ENCODE measurements at regions not wholly inside any gene's neighbourhood (a gene's known extent, or its start where the extent isn't known, plus 50 kb on each side); places are given as distances from the start of the nearest gene placed in this dataset.

GRCh38 chr2:212926940-212927339 is 224.5 kb downstream of the IKZF2 start:
- no peak for TF ChIP-seq JUND (IDR thresholded peaks at IDR 0.05; ENCODE audit: low read depth)
- no peak for DNase-seq (ENCODE audit: low read depth in 1 of 2, low spot score in 1 of 2)
- in situ Hi-C loops (cut with HindIII; ENCODE audit: low pct_unique_long_range_greater_than_20kb, low sequenced_read_pairs): no loop called here

- no peak for TF ChIP-seq JUND (IDR thresholded peaks at IDR 0.05; ENCODE audit: low read depth)
- in situ Hi-C loops (cut with HindIII; ENCODE audit: low pct_unique_long_range_greater_than_20kb, low sequenced_read_pairs): no loop called here
- no peak for DNase-seq (ENCODE audit: low read depth in 1 of 2, low spot score in 1 of 2)
Observed at GRCh38 chr2:212923393-212923792, 228.0 kb downstream of the IKZF2 start.

- in situ Hi-C loops (cut with HindIII; ENCODE audit: low pct_unique_long_range_greater_than_20kb, low sequenced_read_pairs): no loop called here
- no peak for DNase-seq (ENCODE audit: low read depth in 1 of 2, low spot score in 1 of 2)
Observed at GRCh38 chr2:212922701-212923100, 228.7 kb downstream of the IKZF2 start.

GRCh38 chr2:212921711-212922110 is 229.7 kb downstream of the IKZF2 start:
- no peak for TF ChIP-seq JUND (IDR thresholded peaks at IDR 0.05; ENCODE audit: low read depth)
- DNase-seq (ENCODE audit: low read depth in 1 of 2, low spot score in 1 of 2): no peak
- in situ Hi-C loops (cut with HindIII; ENCODE audit: low pct_unique_long_range_greater_than_20kb, low sequenced_read_pairs): no loop called here

More at GRCh38 chr2:212922701-212923100, 228.7 kb downstream of the IKZF2 start:
- TF ChIP-seq JUND (IDR thresholded peaks at IDR 0.05; ENCODE audit: low read depth): no peak

- DNase-seq (ENCODE audit: low read depth in 1 of 2, low spot score in 1 of 2): no peak
- in situ Hi-C loops (cut with HindIII; ENCODE audit: low pct_unique_long_range_greater_than_20kb, low sequenced_read_pairs): no loop called here
- no peak for TF ChIP-seq JUND (IDR thresholded peaks at IDR 0.05; ENCODE audit: low read depth)
Observed at GRCh38 chr2:212921061-212921460, 230.4 kb downstream of the IKZF2 start.

- TF ChIP-seq JUND (IDR thresholded peaks at IDR 0.05; ENCODE audit: low read depth): no peak
- peak in 1 of 2 experiments; percentile 66 for DNase-seq (ENCODE audit: low read depth in 1 of 2, low spot score in 1 of 2)
- in situ Hi-C loops (cut with HindIII; ENCODE audit: low pct_unique_long_range_greater_than_20kb, low sequenced_read_pairs): no loop called here
Observed at GRCh38 chr2:212919238-212919637, 232.2 kb downstream of the IKZF2 start.

- in situ Hi-C loops (cut with HindIII; ENCODE audit: low pct_unique_long_range_greater_than_20kb, low sequenced_read_pairs): no loop called here
- TF ChIP-seq JUND (IDR thresholded peaks at IDR 0.05; ENCODE audit: low read depth): no peak
- DNase-seq (ENCODE audit: low read depth in 1 of 2, low spot score in 1 of 2): no peak
Observed at GRCh38 chr2:212918336-212918735, 233.1 kb downstream of the IKZF2 start.

- no peak for TF ChIP-seq JUND (IDR thresholded peaks at IDR 0.05; ENCODE audit: low read depth)
- in situ Hi-C loops (cut with HindIII; ENCODE audit: low pct_unique_long_range_greater_than_20kb, low sequenced_read_pairs): no loop called here
- DNase-seq (ENCODE audit: low read depth in 1 of 2, low spot score in 1 of 2): no peak
Observed at GRCh38 chr2:212915121-212915782, 236.2 kb downstream of the IKZF2 start.

- in situ Hi-C loops (cut with HindIII; ENCODE audit: low pct_unique_long_range_greater_than_20kb, low sequenced_read_pairs): no loop called here
- TF ChIP-seq JUND (IDR thresholded peaks at IDR 0.05; ENCODE audit: low read depth): no peak
- no peak for DNase-seq (ENCODE audit: low read depth in 1 of 2, low spot score in 1 of 2)
Observed at GRCh38 chr2:212914392-212914791, 237.0 kb downstream of the IKZF2 start.

- in situ Hi-C loops (cut with HindIII; ENCODE audit: low pct_unique_long_range_greater_than_20kb, low sequenced_read_pairs): no loop called here
- DNase-seq (ENCODE audit: low read depth in 1 of 2, low spot score in 1 of 2): no peak
- TF ChIP-seq JUND (IDR thresholded peaks at IDR 0.05; ENCODE audit: low read depth): no peak
Observed at GRCh38 chr2:212913640-212914306, 237.6 kb downstream of the IKZF2 start.

GRCh38 chr2:212912445-212913103 is 238.8 kb downstream of the IKZF2 start:
- peak in 1 of 2 experiments; percentile 56 for DNase-seq (ENCODE audit: low read depth in 1 of 2, low spot score in 1 of 2)
- in situ Hi-C loops (cut with HindIII; ENCODE audit: low pct_unique_long_range_greater_than_20kb, low sequenced_read_pairs): no loop called here
- TF ChIP-seq JUND (IDR thresholded peaks at IDR 0.05; ENCODE audit: low read depth): no peak; the same call in 1 of the 2 replicates

GRCh38 chr2:212911011-212911410 is 240.4 kb downstream of the IKZF2 start:
- no peak for TF ChIP-seq JUND (IDR thresholded peaks at IDR 0.05; ENCODE audit: low read depth)
- in situ Hi-C loops (cut with HindIII; ENCODE audit: low pct_unique_long_range_greater_than_20kb, low sequenced_read_pairs): no loop called here
- no peak for DNase-seq (ENCODE audit: low read depth in 1 of 2, low spot score in 1 of 2)

All from T47D (cell line).